ENCODE measurements at regions not wholly inside any gene's neighbourhood (a gene's known extent, or its start where the extent isn't known, plus 50 kb on each side); places are given as distances from the start of the nearest gene placed in this dataset.

- POLR2A ChIA-PET: no interaction called here
- TF ChIP-seq, protein P1, sequence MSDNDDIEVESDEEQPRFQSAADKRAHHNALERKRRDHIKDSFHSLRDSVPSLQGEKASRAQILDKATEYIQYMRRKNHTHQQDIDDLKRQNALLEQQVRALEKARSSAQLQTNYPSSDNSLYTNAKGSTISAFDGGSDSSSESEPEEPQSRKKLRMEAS (IDR thresholded peaks at IDR 0.05; ENCODE audit: insufficient read depth, insufficient read length): no peak
- TF ChIP-seq GATA2 (IDR thresholded peaks at IDR 0.05; ENCODE audit: insufficient read depth, insufficient read length, low read depth, low read length): no peak
- no peak for TF ChIP-seq JUN (IDR thresholded peaks at IDR 0.05; ENCODE audit: borderline replicate concordance, insufficient read depth, insufficient read length, low read depth)
- TF ChIP-seq FOS (IDR thresholded peaks at IDR 0.05; ENCODE audit: borderline replicate concordance, insufficient read depth, low read length): no peak
- no peak for TF ChIP-seq POLR2AphosphoS5 (IDR thresholded peaks at IDR 0.05; ENCODE audit: insufficient read depth, low read depth, low read length)
- TF ChIP-seq POLR2A (IDR thresholded peaks at IDR 0.05; ENCODE audit: low read depth, low read length): no peak
- TF ChIP-seq CTCF (IDR thresholded peaks at IDR 0.05; ENCODE audit: extremely low read depth in 1 of 2, insufficient read depth in 1 of 2, low read depth in 1 of 2, low read length in 2 of 2): no peak
- no peak for TF ChIP-seq EZH2 (IDR thresholded peaks at IDR 0.05; ENCODE audit: borderline replicate concordance, low read depth, low read length, severe bottlenecking)
- no peak for TF ChIP-seq MYC (IDR thresholded peaks at IDR 0.05; ENCODE audit: low read depth, low read length)
- Histone ChIP-seq H3K4me3 (replicated peaks in 1 of 3; ENCODE audit: insufficient read depth in 1 of 3, low read depth in 1 of 3, low read length in 3 of 3) (no peak overlapping the region), H3K9me1 (replicated peaks; ENCODE audit: control insufficient read depth, extremely low read depth, insufficient read depth, low read length) (no peaks in the 10 kb centered on the region), H3K36me3 (ENCODE audit: control insufficient read depth in 2 of 2, extremely low read depth in 1 of 2, insufficient read depth in 2 of 2, low read length in 2 of 2) (no peaks in the 10 kb centered on the region), H3K79me2 (ENCODE audit: control insufficient read depth, insufficient read depth, low read length) (no peaks in the 10 kb centered on the region), H3K4me2 (ENCODE audit: insufficient read depth, low read length) (no peak overlapping the region), H3K27ac (ENCODE audit: insufficient read depth, low read depth, low read length) (no peak overlapping the region), H3K9me3 (replicated peaks; ENCODE audit: control insufficient read depth, insufficient read depth, low read length) (no peaks in the 10 kb centered on the region), H3K4me1 (ENCODE audit: control insufficient read depth, extremely low read depth, insufficient read depth, low read length) (no peaks in the 10 kb centered on the region), H3K9ac (replicated peaks; ENCODE audit: extremely low read depth, insufficient read depth, low read length) (no peak overlapping the region), H2AFZ (ENCODE audit: low read depth, low read length) (no peak overlapping the region), H4K20me1 (replicated peaks; ENCODE audit: control insufficient read depth, extremely low read depth, insufficient read depth, low read length) (no peaks in the 10 kb centered on the region), H3K27me3 (ENCODE audit: control insufficient read depth in 2 of 2, insufficient read depth in 2 of 2, low read length in 2 of 2) (no peaks in the 10 kb centered on the region)
- CTCF ChIA-PET: interaction anchor here (1.0 kb wide), 1 partner anchor 81 kb away, joined by 3 read pairs; no protein-coding TSS in a partner anchor
- DNase-seq (ENCODE audit: low read depth, low spot score) (no peak), FAIRE-seq (no peak)
- BruUV-seq (replicated peaks): no TSS peak
- intact Hi-C loops (cut with micrococcal nuclease): no loop called here
- dilution Hi-C loops (cut with MboI; ENCODE audit: extremely low pct_ligation_motif_present, low sequenced_read_pairs): no loop called here
Observed at GRCh38 chr21:38936240-38936639, 130.5 kb downstream of the ETS2 start.

Data from endothelial cell of umbilical vein (primary cell).